Peyer's patch (tissue), 4 donors: ENCODE measurements at regions not wholly inside any gene's neighbourhood (a gene's known extent, or its start where the extent isn't known, plus 50 kb on each side); places are given as distances from the start of the nearest gene placed in this dataset.

Experiments used
- CTCF ChIP-seq, 6 experiments: fragments of 450-650 bp in 4 of 6; fragments of 200-600 bp in 2 of 6; sonication (generic) in 1 of 6; IDR thresholded peaks; one replicate each; pipeline ENCODE4 v1.5.1; 2017 to 2019; ENCODE audit warnings: antibody characterized with exemption in 6 of 6, mild to moderate bottlenecking in 3 of 6, moderate library complexity in 1 of 6
- POLR2A ChIP-seq, 2 donors: fragments of 450-650 bp; IDR thresholded peaks; one replicate each; pipeline ENCODE4 v1.5.1; 2017; ENCODE audit warnings: antibody characterized with exemption in 2 of 2, mild to moderate bottlenecking in 2 of 2, moderate library complexity in 2 of 2

GRCh38 chr7:12456506-12456905 lies 52.8 kb upstream of the VWDE start:
- TF ChIP-seq POLR2A (IDR thresholded peaks at IDR 0.05), result no peak
- no peak for TF ChIP-seq CTCF (IDR thresholded peaks at IDR 0.05)
